ENCODE measurements at regions not wholly inside any gene's neighbourhood (a gene's known extent, or its start where the extent isn't known, plus 50 kb on each side); places are given as distances from the start of the nearest gene placed in this dataset.

- H3K9me3 ChIP-seq: no peaks in the 10 kb centered on the region
- no peak overlapping the region for H3K27ac ChIP-seq
- no peaks in the 10 kb centered on the region for H3K27me3 ChIP-seq
- TF ChIP-seq CTCF (IDR thresholded peaks at IDR 0.05): no peak
- H3K4me3 ChIP-seq: no peak overlapping the region
- no peak for DNase-seq (ENCODE audit: low spot score in 2 of 2)
- intact Hi-C loops (cut with DNase I): no loop called here
- H3K36me3 ChIP-seq: no peaks in the 10 kb centered on the region
- H3K4me1 ChIP-seq: no peaks in the 10 kb centered on the region
These were observed 620.6 kb upstream of the DAB2 start for GRCh38 chr5:40045429-40045828.

- intact Hi-C loops (cut with DNase I): no loop called here
- H3K4me1 ChIP-seq: no peaks in the 10 kb centered on the region
- DNase-seq (ENCODE audit: low spot score in 2 of 2): no peak
- no peaks in the 10 kb centered on the region for H3K36me3 ChIP-seq
- H3K4me3 ChIP-seq: no peak overlapping the region
- H3K27ac ChIP-seq: no peak overlapping the region
- H3K9me3 ChIP-seq: no peaks in the 10 kb centered on the region
- no peaks in the 10 kb centered on the region for H3K27me3 ChIP-seq
- no peak for TF ChIP-seq CTCF (IDR thresholded peaks at IDR 0.05)
These were observed 619.1 kb upstream of the DAB2 start for GRCh38 chr5:40043916-40044315.

- Histone ChIP-seq H3K27me3 (no peaks in the 10 kb centered on the region), H3K9me3 (no peaks in the 10 kb centered on the region), H3K36me3 (no peaks in the 10 kb centered on the region), H3K4me1 (no peaks in the 10 kb centered on the region), H3K27ac (no peak overlapping the region), H3K4me3 (no peak overlapping the region)
- DNase-seq (ENCODE audit: low spot score in 2 of 2): no peak
- intact Hi-C loops (cut with DNase I): no loop called here
- no peak for TF ChIP-seq CTCF (IDR thresholded peaks at IDR 0.05)
These were observed 616.7 kb upstream of the DAB2 start for GRCh38 chr5:40041452-40041851.

- no peak for TF ChIP-seq CTCF (IDR thresholded peaks at IDR 0.05)
- Histone ChIP-seq H3K27me3 (no peaks in the 10 kb centered on the region), H3K4me3 (no peak overlapping the region), H3K4me1 (no peaks in the 10 kb centered on the region), H3K9me3 (no peaks in the 10 kb centered on the region), H3K27ac (no peak overlapping the region), H3K36me3 (no peaks in the 10 kb centered on the region)
- intact Hi-C loops (cut with DNase I): no loop called here
- no peak for DNase-seq (ENCODE audit: low spot score in 2 of 2)
These were observed 612.9 kb upstream of the DAB2 start for GRCh38 chr5:40037713-40038112.

GRCh38 chr5:40034441-40034840, 609.7 kb upstream of the DAB2 start:
- DNase-seq (ENCODE audit: low spot score in 2 of 2): no peak
- Histone ChIP-seq H3K4me1 (no peaks in the 10 kb centered on the region), H3K36me3 (no peaks in the 10 kb centered on the region), H3K27me3 (no peaks in the 10 kb centered on the region), H3K9me3 (no peaks in the 10 kb centered on the region), H3K4me3 (no peak overlapping the region), H3K27ac (no peak overlapping the region)
- intact Hi-C loops (cut with DNase I): no loop called here
- no peak for TF ChIP-seq CTCF (IDR thresholded peaks at IDR 0.05)

- H3K36me3 ChIP-seq: no peaks in the 10 kb centered on the region
- no peaks in the 10 kb centered on the region for H3K9me3 ChIP-seq
- H3K27ac ChIP-seq: no peak overlapping the region
- H3K4me1 ChIP-seq: no peaks in the 10 kb centered on the region
- no peak for DNase-seq (ENCODE audit: low spot score in 2 of 2)
- H3K4me3 ChIP-seq: no peak overlapping the region
- no peak for TF ChIP-seq CTCF (IDR thresholded peaks at IDR 0.05)
- intact Hi-C loops (cut with DNase I): no loop called here
- H3K27me3 ChIP-seq: no peaks in the 10 kb centered on the region
These were observed 608.6 kb upstream of the DAB2 start for GRCh38 chr5:40033411-40033810.

Measured in ascending aorta (tissue), 2 donors.